ENCODE measurements at regions not wholly inside any gene's neighbourhood (a gene's known extent, or its start where the extent isn't known, plus 50 kb on each side); places are given as distances from the start of the nearest gene placed in this dataset.

DNA sequence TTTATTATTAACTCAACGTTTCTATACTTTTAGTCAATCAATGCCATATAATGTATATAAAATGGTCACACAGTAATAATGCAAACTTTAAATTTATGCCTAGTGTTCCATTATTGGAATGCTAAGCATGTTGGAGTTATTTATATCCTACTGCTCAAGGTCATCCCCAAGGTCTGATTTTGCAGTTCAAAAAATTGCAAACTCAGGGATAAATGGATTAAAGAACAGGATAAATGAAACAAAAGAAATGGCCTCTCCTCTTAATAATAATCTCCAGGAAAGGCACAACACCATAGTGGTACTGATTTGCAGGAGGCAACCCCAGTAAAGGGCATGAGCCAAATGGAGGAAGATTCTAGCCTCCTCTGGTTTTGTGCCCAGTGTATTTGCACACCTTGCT is 436.4 kb downstream of the EPHA4 start:
- DNase-seq (ENCODE audit: low read depth, low spot score): no peak

- no peak for DNase-seq (ENCODE audit: low read depth, low spot score)
These were observed 434.7 kb downstream of the EPHA4 start for GRCh38 chr2:221137385-221137784.

DNA sequence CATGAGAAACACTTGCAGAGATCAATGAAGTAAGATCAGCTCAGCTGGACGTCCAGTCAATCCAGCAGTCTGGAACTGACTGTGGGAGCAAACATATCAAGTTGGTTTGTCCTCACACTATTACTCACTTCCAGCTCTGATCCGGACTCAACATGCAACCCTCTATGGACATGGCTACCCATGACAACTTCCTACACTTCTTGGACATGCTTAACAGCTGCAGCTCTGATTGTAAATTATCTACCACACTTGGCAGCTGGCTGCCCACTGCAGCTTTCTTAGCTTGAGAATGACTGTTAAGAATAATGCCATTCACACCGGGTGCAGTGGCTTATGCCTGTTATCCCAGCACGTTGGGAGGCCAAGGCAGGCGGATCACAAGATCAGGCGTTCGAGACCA is 429.8 kb downstream of the EPHA4 start:
- no peak for DNase-seq (ENCODE audit: low read depth, low spot score)

DNA sequence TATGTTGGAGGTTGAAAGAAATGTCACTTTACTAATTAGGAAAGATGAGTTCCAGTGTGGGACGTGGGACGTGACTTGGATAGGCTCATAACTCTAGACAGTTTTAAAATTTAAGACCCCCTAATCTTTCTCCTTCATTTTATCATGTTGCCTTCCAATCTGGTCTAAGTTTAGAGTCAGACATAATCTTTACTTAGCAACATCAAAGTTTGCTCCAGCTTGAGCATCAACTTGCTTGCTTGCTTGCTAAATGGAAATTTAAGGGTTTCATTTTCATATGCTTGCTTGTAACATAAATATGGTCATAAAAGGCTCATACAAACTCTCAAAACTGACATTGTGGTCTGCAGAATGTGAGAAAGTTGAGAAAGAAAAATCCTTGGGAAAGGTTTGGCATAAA is 428.9 kb downstream of the EPHA4 start:
- no peak for DNase-seq (ENCODE audit: low read depth, low spot score)

DNA sequence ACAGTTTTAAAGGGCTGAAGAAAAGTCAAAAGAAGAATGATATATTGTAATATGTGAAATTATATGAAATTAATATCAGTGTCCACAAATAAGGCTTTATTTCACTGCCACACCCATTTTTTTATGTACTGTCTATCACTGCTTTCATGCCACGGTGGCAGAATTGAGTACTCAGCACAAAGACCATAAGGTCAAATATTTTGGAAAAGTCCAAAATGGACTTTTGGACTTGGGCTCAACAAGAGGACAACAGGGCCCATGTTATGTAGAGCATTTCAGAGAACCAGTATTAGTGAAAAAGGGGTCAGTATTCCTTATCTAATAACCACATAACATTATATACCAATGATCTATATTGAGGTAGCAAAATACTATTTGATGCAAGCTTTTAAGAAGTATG is 427.2 kb downstream of the EPHA4 start:
- DNase-seq (ENCODE audit: low read depth, low spot score): no peak

DNA sequence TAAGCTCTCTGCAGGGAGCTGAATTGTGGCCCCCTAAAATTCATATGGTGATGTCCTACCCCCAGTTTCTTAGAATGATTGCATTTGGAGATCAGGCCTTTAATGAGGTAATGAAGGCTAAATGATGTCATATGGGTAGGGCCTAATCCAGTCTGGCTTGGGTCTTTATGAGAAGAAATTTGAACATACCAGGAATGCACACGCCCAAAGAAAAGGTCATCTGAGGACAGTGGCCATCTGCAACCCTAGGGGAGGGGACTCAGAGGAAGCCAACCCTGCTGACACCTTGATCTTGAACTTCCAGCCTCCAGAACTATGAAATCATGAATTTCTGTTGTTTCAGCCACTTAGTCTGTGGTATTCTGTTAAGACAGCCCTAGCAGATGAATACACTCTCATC is 426.7 kb downstream of the EPHA4 start:
- DNase-seq (ENCODE audit: low read depth, low spot score): no peak

GRCh38 chr2:221153226-221153625 is 418.9 kb downstream of the EPHA4 start:
- no peak for DNase-seq (ENCODE audit: low read depth, low spot score)

DNA sequence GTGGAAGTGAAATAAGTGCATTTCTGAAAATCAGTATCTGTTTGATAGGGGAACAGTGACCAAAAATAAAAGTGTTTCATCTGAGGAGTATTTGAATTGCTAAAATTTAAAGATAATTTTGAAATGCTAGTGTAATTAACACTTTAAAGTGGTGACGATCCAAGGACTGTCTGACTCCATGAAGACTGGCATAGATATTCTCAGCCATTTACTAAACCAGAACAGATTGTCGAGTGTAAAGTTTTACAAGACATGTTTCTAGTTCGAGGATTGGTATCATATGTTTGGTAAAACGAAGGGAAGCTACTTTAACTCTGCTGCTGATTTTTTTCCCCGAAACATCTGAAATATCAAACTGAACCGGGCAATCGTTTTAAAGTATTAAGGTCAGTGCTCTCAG is 417.9 kb downstream of the EPHA4 start:
- DNase-seq (ENCODE audit: low read depth, low spot score): no peak

GRCh38 chr2:221156062-221156734 is 415.9 kb downstream of the EPHA4 start:
- no peak for DNase-seq (ENCODE audit: low read depth, low spot score)

- DNase-seq (ENCODE audit: low read depth, low spot score): no peak
These were observed 410.9 kb downstream of the EPHA4 start for GRCh38 chr2:221161186-221161585.

- peak; percentile 7 for DNase-seq (ENCODE audit: low read depth, low spot score)
These were observed 405.8 kb downstream of the EPHA4 start for GRCh38 chr2:221166292-221166691.

- no peak for DNase-seq (ENCODE audit: low read depth, low spot score)
These were observed 404.5 kb downstream of the EPHA4 start for GRCh38 chr2:221167561-221167960.

DNA sequence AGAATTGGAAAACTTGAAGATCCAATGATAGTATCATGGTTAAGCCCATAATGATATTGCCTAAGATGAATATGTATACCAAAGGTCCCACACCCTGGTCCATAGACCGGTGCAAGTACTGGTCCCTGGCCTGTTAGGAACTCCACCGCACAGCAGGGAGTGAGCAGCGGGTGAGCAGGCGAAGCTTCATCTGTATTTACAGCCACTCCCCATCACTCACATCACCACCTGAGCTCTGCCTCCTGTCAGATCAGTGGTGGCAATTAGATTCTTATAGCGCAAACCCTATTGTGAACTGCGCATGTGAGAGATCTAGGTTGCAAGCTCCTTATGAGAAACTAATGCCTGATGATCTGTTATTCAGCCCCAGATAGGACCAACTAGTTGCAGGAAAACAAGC is 402.4 kb downstream of the EPHA4 start:
- DNase-seq (ENCODE audit: low read depth, low spot score): no peak

GRCh38 chr2:221170548-221170947 is 401.6 kb downstream of the EPHA4 start:
- no peak for DNase-seq (ENCODE audit: low read depth, low spot score)

- no peak for DNase-seq (ENCODE audit: low read depth, low spot score)
These were observed 395.4 kb downstream of the EPHA4 start for GRCh38 chr2:221176667-221177066.

DNA sequence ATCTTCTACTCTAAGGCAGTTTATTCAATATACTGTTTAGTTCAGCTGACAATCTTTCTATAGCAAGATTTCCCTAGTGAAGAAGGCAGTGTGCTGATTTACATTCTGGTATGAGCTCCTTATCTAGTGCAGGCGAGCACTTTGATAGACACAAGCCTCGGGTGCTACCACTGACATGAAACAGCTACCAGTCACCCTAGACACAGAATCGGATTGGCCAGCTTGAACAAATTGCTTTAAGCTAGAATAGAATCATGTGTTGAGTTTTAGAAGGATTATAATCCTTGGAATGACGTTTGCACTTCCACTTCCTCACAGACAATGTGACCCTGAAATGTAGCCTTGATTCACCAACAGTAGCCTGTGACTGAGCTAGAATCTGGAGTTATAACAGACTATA is 394.0 kb downstream of the EPHA4 start:
- DNase-seq (ENCODE audit: low read depth, low spot score): no peak

GRCh38 chr2:221186873-221187272 is 385.2 kb downstream of the EPHA4 start:
- DNase-seq (ENCODE audit: low read depth, low spot score): no peak

DNA sequence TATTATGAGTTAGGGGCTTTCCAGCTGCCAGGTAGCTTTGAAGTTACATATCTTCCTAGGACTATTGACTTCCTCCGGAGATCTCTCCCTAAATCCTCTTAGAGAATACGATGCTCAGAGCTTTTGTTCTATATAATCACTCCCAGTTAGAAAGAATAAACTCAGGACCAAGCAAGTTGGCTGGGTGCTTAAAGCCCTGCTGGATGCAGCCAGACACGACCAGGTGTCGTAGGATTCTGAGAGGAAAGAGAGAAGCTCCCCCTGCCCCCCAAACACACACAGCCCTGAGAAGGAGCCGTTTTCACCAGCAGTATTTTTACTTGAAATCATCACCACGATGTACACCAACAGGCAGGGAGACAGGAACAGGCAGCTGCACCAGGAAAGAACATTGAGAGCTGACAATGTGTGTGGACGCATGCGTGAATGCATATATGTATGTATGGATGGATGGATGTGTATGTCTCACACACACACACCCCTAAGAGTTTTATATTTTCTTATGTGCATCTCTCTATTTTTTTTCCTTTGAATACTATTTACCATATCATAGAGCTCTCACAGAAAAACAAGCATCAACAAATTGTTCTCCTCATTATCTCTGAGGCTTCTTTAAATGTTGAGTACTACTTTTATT is 382.6 kb downstream of the EPHA4 start:
- DNase-seq (ENCODE audit: low read depth, low spot score): no peak

- DNase-seq (ENCODE audit: low read depth, low spot score): no peak
These were observed 376.3 kb downstream of the EPHA4 start for GRCh38 chr2:221195829-221196228.

DNA sequence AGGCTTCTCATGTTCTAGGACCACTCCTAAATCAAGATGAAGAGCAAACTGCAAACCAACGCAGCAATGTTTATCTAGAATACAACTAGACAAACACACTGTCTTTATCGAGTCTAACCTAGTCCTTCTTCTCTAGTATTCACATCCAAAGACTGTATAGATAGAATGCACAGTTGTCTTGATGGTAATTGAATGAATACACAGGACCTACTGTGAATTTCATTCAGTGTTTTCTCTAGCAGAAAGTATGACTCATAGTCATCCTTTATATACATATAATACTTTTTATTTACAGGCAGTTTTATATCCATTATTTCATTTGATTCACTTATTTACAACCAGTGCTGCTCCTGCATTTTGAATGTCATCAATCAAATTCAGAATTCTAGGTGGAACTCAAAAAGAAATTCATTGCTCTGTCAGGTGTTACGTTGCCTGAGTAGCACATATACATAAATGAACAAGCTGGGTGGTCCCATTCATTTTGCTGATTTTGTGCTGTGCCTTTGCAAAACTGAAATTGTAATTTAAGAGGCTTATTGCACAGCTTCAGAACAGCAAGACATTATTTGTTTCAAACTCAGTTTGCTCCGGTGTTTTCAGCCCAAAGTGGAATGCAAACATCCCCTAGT is 374.8 kb downstream of the EPHA4 start:
- DNase-seq (ENCODE audit: low read depth, low spot score): no peak

DNA sequence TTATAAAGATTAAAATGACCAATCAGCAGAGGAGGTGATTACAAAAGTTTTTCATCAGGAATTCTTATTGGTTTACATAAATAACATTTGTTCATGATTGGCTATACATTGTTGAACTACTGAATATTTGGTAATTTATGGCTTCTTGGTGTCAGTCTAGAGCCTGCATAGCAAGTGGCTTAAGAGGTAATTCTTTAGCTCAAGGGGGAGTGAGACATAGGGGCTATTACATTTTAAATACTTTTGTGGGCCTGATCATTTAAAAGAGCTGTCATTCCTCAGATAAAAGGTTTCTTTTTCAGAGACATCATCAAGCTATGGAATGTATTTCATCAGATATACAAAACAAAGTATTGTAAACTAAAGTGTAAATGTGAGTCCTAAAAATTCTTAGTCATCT is 373.8 kb downstream of the EPHA4 start:
- DNase-seq (ENCODE audit: low read depth, low spot score): no peak

- DNase-seq (ENCODE audit: low read depth, low spot score): no peak
These were observed 371.8 kb downstream of the EPHA4 start for GRCh38 chr2:221200184-221200839.

DNA sequence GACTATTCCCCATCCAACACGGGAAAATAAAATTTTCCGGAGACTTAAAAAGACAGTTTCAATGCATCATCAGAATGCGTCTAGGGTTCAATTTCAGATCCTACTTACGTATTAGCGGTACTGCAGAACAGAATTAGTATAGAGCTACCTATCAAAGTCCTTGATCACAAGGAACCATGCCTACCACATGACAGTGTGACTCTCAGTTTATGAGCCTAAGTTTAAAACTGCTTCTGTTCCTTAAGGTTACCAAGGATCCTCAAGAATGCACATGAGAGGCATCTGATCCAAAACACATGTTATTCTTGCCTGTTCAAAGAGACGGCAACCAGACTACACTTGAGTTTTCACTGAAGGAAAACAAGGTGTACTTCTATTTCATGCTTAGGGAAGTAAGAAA is 369.7 kb downstream of the EPHA4 start:
- DNase-seq (ENCODE audit: low read depth, low spot score): no peak

Data from brain pericyte (primary cell).